Nephron progenitor cell (in vitro differentiated cells): ENCODE measurements at regions not wholly inside any gene's neighbourhood (a gene's known extent, or its start where the extent isn't known, plus 50 kb on each side); places are given as distances from the start of the nearest gene placed in this dataset.
"Not testable (repeated sequence)": the region's sequence is repeated elsewhere in the genome, so short reads cannot be mapped to it uniquely, and the experiment has no call there.

Experiments used
- DNase-seq: peaks from one replicate; pipeline ENCODE4 v3.0.0; 2021
- H3K27ac Mint-ChIP-seq: 2 replicates; pipeline ENCODE4 v1.8.0; 2021; ENCODE audit warnings: mild to moderate bottlenecking, moderate library complexity, mixed read lengths
- H3K27me3 Mint-ChIP-seq: 2 replicates; pipeline ENCODE4 v1.8.0; 2021; ENCODE audit warnings: mild to moderate bottlenecking, low read depth, mixed read lengths; ENCODE audit not compliant: poor library complexity
- H3K36me3 Mint-ChIP-seq: 2 replicates; pipeline ENCODE4 v1.8.0; 2021; ENCODE audit warnings: low read depth, mixed read lengths
- H3K4me1 Mint-ChIP-seq: 2 replicates; pipeline ENCODE4 v1.8.0; 2021; ENCODE audit warnings: mixed read lengths
- H3K4me3 Mint-ChIP-seq: 2 replicates; pipeline ENCODE4 v1.8.0; 2021; ENCODE audit warnings: mild to moderate bottlenecking, moderate library complexity, mixed read lengths
- H3K9me3 Mint-ChIP-seq: 2 replicates; pipeline ENCODE4 v1.8.0; 2021; ENCODE audit warnings: mild to moderate bottlenecking, moderate library complexity, mixed read lengths
- TF ChIP-seq, protein P1 (sequence below): fragments of 200-600 bp; sonication (generic); IDR thresholded peaks from 2 replicates; pipeline ENCODE4 v1.5.0; 2021; ENCODE audit warnings: antibody characterized with exemption

DNA sequence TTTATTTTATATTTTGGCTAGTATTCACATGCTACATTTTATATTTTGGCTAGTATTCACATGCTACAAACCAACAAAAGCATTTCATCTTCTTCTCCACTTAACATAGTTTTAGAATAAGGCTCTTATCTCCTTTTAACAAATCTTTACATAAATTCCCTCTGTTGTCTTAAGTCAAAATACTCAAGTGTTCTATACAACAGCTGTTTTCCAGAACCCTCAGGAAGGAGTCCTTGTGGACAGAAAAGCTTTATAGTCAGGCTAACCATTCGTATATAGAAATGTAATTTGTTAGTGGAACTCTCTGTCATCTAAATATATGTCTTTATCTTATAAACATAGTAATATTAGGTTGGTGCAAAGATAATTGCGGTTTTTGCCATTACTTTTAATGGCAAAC, 191.0 kb upstream of the FLRT2 start:
- Mint-ChIP-seq H3K4me1 (no peaks in the 10 kb centered on the region), H3K27ac (no peak overlapping the region)
- DNase-seq = no peak

GRCh38 chr14:85342858-85343607, 186.9 kb upstream of the FLRT2 start:
- TF ChIP-seq, protein P1, sequence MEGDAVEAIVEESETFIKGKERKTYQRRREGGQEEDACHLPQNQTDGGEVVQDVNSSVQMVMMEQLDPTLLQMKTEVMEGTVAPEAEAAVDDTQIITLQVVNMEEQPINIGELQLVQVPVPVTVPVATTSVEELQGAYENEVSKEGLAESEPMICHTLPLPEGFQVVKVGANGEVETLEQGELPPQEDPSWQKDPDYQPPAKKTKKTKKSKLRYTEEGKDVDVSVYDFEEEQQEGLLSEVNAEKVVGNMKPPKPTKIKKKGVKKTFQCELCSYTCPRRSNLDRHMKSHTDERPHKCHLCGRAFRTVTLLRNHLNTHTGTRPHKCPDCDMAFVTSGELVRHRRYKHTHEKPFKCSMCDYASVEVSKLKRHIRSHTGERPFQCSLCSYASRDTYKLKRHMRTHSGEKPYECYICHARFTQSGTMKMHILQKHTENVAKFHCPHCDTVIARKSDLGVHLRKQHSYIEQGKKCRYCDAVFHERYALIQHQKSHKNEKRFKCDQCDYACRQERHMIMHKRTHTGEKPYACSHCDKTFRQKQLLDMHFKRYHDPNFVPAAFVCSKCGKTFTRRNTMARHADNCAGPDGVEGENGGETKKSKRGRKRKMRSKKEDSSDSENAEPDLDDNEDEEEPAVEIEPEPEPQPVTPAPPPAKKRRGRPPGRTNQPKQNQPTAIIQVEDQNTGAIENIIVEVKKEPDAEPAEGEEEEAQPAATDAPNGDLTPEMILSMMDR = no peak
- H3K27me3 Mint-ChIP-seq = peaks cover 5% of the 10 kb centered on the region
- H3K4me3 Mint-ChIP-seq = no peak overlapping the region
- H3K27ac Mint-ChIP-seq = peak overlapping the region; percentile 47
- peaks cover 4% of the 10 kb centered on the region for H3K9me3 Mint-ChIP-seq
- no peak for DNase-seq
- no peaks in the 10 kb centered on the region for H3K36me3 Mint-ChIP-seq
- H3K4me1 Mint-ChIP-seq = no peaks in the 10 kb centered on the region

More for the DNA sequence above, 191.0 kb upstream of the FLRT2 start:
- TF ChIP-seq, protein P1 = no peak
- Mint-ChIP-seq H3K4me3 (no peak overlapping the region), H3K9me3 (no peaks in the 10 kb centered on the region), H3K27me3 (peaks cover 4% of the 10 kb centered on the region), H3K36me3 (no peaks in the 10 kb centered on the region)

- Mint-ChIP-seq H3K27me3 (peaks cover 5% of the 10 kb centered on the region), H3K4me1 (no peaks in the 10 kb centered on the region), H3K4me3 (no peak overlapping the region)
Measured at GRCh38 chr14:85344171-85344570, 185.8 kb upstream of the FLRT2 start.

DNA sequence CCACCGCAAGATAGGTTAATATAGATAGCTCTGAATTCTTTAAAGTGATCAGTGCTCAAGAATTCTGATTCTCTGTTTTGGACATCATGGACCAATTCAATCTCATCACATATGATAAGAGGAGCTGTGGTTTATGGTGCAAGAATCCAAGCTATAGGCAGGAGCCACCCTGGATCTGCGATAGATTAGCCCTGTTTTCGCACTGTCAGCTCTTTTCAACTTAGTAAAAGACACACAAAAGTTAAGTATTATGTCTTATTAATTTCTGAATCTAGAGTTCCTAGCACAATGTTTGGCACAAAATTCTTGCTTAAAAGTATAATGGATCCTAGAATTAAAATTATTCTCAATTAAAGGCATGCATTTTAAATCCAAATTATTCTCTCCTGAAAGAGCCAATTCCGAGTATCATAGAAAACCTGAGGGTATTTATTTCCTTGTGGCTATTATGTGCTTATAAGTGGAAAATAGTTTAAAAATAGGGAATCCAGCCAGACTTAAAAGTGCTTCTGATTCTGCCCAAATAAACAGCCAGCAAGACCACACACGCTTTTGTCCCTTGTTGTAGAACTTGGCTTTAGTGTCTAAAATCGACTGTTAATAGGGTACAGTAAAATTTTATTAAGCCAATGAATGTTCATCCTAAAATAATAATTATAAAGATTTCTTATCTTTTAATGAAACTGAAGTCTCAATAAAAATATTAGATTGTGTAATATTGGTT, 184.9 kb upstream of the FLRT2 start:
- TF ChIP-seq, protein P1 = no peak

More at GRCh38 chr14:85344171-85344570, 185.8 kb upstream of the FLRT2 start:
- no peak overlapping the region for H3K27ac Mint-ChIP-seq
- DNase-seq = no peak
- peaks cover 4% of the 10 kb centered on the region for H3K9me3 Mint-ChIP-seq
- H3K36me3 Mint-ChIP-seq = no peaks in the 10 kb centered on the region
- TF ChIP-seq, protein P1 = no peak

GRCh38 chr14:85350667-85351066, 179.3 kb upstream of the FLRT2 start:
- H3K9me3 Mint-ChIP-seq = peaks cover 31% of the 10 kb centered on the region

More for the DNA sequence above, 184.9 kb upstream of the FLRT2 start:
- H3K27ac Mint-ChIP-seq = no peak overlapping the region
- no peaks in the 10 kb centered on the region for H3K36me3 Mint-ChIP-seq
- H3K9me3 Mint-ChIP-seq = peaks cover 4% of the 10 kb centered on the region
- H3K27me3 Mint-ChIP-seq = peaks cover 5% of the 10 kb centered on the region
- H3K4me1 Mint-ChIP-seq = no peaks in the 10 kb centered on the region
- DNase-seq = no peak
- no peak overlapping the region for H3K4me3 Mint-ChIP-seq

DNA sequence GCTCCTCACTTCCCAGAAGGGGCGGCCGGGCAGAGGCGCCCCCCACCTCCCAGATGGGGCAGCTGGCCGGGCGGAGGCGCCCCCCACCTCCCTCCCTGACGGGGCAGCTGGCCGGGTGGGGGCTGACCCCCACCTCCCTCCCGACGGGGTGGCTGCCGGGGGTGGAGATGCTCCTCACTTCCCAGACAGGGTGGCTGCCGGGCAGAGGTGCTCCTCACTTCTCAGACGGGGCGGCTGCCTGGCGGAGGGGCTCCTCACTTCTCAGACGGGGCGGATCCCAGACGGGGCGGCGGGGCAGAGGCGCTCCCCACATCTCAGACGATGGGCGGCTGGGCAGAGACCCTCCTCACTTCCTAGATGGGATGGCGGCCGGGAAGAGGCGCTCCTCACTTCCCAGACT, 177.4 kb upstream of the FLRT2 start:
- H3K36me3 Mint-ChIP-seq, DNase-seq, H3K4me1 Mint-ChIP-seq, H3K27me3 Mint-ChIP-seq, H3K27ac Mint-ChIP-seq, H3K4me3 Mint-ChIP-seq: not testable (repeated sequence)
- peaks cover 27% of the 10 kb centered on the region for H3K9me3 Mint-ChIP-seq

More at GRCh38 chr14:85350667-85351066, 179.3 kb upstream of the FLRT2 start:
- Mint-ChIP-seq H3K27ac (no peak overlapping the region), H3K4me1 (no peaks in the 10 kb centered on the region), H3K36me3 (peaks cover 8% of the 10 kb centered on the region), H3K27me3 (no peaks in the 10 kb centered on the region), H3K4me3 (no peak overlapping the region)
- DNase-seq = no peak
- TF ChIP-seq, protein P1 = no peak
